AML-193 (cell line): ENCODE measurements at regions not wholly inside any gene's neighbourhood (a gene's known extent, or its start where the extent isn't known, plus 50 kb on each side); places are given as distances from the start of the nearest gene placed in this dataset.
"Not testable (repeated sequence)": the region's sequence is repeated elsewhere in the genome, so short reads cannot be mapped to it uniquely, and the experiment has no call there.

Experiments
- DNase-seq, 2 experiments: peaks; one replicate each; lab custom pipeline; 2025; lab: John Stamatoyannopoulos, UW

DNA sequence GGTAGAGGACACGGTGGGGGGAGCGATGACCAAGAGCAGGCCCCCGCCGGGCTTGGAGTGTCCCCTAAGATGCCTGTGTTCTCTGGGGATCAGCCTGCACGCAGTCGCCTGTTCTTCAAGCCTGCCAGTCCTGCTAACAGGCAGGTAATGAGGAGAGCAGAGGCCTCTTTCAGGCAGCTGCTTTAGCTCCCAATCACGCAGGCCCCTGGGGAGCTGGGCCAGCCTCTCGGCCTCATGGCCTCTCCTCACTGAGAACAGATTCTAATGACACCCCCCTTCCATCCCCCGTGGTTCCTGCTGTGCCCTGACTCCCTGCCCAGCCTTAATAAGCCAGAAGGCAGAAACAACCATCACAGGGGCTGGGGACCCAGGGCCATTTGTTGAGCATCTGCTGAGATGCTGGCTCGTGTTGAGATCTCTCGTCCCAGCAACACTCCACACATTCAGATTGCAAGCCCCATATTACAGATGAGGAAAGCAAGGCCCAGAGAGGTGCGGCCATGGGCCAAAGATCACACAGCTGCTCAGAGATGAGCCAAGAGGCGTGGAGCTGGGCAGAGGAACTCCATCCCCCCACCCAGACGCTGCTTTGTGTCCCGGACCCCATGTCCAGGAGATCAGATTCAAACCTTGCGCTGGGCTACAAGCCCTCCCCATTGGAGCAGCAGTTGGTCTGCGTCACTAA lies 71.6 kb upstream of the CASZ1 start:
- no peak for DNase-seq

- DNase-seq: no peak
Observed at GRCh38 chr1:10868599-10868965, 72.1 kb upstream of the CASZ1 start.

DNA sequence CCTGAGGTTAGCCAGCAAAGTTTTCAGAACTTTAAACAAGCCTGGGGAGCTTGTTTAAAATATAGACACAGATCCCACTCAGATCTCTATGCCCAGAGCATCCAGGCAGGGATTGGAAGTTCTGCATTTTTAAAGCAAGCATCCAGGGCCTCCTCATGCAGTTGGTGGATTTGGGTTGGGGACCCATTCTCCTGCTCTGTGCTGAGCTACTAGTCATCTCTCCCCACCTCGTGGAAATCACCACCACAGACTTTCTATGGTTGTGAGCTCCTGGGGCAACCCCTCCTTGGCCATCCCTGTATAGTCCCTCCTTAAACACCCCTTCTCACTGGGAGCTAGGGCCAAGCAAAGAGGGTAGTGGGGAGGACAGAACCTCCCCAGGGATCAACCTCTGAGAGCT lies 73.5 kb upstream of the CASZ1 start:
- DNase-seq: no peak

DNA sequence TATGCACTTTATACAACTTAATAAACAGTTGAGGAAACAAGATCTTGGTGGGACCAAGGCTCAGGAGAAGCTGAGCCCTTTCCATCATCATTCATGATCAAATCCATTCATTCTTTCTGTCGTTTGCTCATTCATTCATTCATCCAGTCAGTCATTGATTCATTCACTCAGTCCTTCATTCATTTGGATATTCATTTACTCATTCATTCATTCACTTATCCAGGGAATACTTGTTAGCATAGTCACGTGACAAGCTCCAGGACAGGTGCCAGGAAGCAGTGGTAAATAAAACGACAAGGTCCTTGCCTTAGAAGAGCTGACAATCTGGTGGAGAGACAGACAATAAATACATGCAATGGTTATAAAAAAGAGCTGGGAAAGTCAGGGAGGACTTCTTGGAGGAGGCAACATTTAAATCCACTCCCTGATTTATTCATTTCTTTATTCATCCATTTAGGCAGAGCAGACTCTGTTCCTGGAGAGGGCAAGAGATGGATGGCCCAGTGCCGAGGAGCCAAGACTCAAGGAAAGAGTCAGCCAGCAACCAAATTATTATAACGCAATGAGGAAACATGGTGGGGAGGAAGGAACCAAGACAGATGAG lies 74.1 kb upstream of the CASZ1 start:
- no peak for DNase-seq

DNA sequence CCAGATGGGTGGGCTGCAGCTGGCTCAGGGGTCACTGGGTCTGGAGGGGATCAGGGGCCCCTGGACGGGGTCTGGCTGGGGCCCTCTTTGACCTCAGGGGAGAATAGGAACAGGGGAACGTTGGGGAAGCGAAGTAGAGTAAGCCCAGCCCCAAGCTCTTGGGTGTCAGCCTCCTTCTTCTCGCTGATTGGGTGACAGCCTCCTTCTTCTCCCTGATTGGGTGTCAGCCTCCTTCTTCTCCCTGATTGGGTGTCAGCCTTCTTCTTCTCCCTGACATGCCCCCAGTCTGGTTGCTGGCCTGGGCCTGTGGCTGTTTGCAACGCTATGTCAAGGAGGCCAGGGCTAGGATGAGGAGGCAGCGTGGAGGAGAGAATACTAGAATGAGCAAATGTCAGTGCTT lies 76.7 kb upstream of the CASZ1 start:
- no peak for DNase-seq

GRCh38 chr1:10874351-10874750 lies 77.9 kb upstream of the CASZ1 start:
- DNase-seq: no peak

DNA sequence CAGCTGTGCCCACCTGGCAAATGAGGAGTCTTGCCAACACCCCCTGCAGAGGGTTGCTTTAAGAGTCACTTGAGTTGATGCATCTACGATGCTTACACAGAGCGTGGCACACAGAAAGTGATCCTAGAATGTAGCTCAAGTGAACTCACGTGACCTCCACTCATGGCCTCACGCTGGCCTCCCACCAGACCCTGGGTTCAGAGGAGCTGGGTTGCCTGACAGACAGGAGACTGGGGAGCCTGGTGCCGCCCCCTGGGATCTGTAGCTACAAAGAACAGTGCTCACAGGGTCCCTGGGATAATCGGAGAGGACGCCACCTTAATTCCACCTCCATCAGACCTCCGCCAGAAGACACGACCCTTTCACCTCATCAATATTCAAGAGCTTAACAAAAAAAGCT lies 81.4 kb upstream of the CASZ1 start:
- DNase-seq: no peak

DNA sequence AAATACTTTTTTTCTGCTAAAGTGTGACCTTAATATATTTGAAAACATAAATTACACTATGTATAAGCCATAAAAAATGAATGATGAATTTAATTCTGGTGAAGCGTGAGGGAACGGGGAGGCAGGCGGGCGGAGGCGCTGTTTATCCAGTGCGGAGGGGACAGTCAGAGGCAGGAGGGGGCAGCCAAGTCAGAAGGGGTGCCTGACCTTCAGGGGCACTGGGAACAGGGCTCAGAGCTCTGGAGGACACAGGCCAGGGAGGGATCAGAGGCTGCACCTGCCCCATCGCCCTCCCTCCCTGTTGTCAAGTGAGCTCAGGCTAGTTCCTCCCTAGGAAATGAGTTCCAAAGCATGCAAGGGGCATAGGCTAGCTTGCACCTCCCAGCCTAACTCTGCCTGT lies 82.0 kb upstream of the CASZ1 start:
- DNase-seq: no peak

GRCh38 chr1:10880063-10880462 lies 83.6 kb upstream of the CASZ1 start:
- no peak for DNase-seq

DNA sequence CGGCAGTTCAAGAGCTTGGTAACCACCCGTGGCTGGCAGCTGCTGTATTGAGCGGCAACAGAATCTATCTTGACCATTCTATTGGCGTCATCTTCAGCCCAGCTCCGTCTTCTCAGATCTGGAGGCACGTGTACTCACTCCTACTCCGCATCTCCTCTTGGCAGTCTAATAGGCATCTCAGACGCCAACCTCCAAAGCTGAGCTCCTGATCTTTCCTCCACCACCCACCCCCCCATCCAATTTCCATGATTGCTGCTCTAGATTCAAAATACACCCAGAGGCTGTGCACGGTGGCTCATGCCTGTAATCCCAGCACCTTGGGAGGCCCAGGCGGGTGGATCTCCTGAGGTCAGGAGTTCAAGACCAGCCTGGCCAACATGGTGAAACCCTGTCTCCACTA lies 84.6 kb upstream of the CASZ1 start:
- no peak for DNase-seq

GRCh38 chr1:10882069-10882468 lies 85.6 kb upstream of the CASZ1 start:
- no peak for DNase-seq

DNA sequence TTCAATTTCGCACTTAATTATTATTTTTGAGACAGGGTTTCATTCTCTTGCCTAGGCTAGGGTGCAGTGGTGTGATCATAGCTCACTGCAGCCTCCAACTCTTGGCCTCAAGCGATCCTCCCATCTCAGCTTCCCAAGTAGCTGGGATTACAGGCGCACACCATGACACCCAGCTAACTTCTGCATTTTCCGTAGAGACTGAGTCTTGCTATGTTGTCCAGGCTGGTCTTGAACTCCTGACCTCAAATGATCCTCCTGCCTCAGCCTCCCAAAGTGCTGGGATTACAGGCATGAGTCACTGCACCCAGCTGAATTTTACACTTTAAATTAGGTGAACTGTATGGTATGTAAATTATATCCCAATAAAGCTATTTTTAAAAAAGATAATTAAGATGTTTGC lies 90.6 kb upstream of the CASZ1 start:
- not testable (repeated sequence) for DNase-seq

GRCh38 chr1:10888291-10888690 lies 91.8 kb upstream of the CASZ1 start:
- DNase-seq: no peak

DNA sequence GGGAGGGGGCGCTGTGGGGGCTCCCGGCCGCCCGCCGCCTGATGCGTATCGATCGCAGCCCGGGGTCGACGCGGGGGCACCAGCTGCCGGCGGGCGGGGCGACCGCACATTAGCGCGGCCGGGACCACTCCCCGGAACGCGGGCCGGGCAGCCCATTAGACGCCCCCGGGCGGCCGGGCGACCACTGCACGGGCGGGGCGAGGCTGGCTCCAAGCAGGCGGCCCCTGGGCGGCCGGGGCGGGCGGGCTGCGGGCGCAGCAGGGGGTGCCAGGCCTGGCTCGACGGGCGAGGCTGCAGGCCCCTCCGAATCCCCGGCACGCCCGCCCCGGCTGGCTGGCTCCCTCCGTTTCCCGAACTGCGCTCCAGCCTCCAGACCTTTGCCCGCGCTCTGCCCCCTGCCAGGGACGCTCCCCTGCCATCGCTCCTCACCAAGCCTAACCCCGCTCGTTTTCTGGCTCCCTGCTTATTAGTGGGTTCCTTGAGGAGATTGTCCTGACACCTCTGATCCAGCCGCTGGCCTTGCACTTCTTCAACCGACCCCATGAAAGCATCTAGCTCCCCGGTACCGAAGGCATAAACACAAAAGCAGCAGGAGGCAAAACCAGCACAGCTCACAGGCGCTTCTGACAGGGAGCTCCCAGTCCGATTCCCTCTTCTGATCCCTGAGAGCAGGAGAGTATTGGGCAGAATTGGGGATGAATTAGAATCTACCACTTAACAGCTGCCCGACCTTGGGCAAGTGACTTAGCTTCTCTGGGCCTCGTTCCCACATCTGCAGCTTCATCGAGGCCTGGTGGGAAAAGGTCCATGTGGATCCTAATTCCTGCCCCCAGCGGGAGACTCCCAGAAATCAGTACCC lies 92.6 kb upstream of the CASZ1 start:
- DNase-seq: no peak

DNA sequence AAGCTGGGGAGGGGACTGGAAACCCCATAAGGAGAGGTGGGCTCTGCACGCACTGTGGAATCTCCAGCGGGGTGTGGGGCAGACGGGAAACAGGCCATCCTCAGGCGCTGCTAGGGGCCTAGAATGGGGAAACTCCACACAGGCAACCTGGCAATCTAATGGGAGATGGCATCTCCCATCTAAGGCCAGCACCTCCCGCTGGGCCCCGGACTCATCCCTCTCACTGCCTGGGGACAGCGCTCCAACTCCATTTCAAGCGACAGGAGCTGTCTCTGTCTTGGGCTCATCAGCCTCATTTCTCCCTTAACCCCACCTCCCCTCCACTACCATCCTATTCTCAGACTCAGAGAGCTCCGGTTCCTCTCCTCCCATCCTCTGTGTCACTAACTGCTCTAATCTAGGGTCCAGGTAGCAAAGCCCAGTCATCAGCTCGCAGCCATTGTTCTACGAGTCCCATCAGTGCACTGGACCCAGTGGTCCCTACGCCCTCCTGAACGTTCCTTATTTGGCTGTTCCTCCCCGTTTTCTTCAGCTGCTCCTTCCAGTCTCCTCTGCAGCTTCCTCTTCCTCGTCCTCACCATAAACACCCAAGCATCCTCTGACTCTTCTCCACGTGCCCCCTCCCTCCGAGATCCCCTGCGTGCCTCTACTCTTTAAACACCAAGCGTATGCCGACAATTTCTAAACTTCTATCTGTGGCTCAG lies 93.4 kb upstream of the CASZ1 start:
- no peak for DNase-seq

GRCh38 chr1:10890491-10891071 lies 94.1 kb upstream of the CASZ1 start:
- DNase-seq: no peak

GRCh38 chr1:10891091-10891490 lies 94.6 kb upstream of the CASZ1 start:
- no peak for DNase-seq

- no peak for DNase-seq
Observed at GRCh38 chr1:10892138-10893065, 96.0 kb upstream of the CASZ1 start.

DNA sequence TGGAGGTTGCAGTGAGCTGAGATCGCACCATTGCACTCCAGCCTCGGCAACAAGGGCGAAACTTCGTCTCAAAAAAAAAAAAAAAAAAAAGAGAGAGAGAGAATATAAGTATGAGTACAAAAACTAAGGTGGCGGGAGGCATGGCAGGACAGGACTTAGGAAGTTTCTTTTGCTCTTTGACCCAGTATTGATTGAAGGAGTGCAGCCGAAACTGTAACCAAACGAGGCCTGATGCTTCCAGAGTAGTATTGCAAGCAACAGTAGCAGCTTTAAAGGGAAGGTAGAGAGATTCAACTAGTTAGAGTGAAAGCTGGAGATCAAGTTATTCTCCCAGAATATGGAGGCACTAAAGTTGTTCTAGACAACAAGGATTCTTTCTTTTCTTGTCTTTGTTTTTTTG lies 99.2 kb upstream of the CASZ1 start:
- no peak for DNase-seq

DNA sequence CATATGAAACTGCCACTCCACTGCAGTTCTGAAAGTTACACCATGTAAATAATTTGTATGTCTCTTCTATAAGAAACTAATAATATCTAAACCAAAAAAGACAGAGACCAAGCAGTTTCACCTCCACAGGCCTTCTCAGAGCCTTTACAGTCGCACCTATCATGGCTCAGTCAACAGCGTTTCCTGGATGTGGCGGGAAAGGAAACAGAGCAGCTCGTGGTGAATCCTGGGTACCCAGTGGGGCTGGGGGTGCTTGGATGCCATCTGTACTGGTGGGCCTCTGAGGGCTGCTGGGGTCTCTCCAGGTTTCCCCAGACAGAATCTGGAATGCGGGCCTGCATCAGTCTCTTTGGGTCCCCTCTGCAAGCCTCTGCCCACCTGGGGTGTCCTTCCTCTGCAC lies 100.2 kb upstream of the CASZ1 start:
- no peak for DNase-seq

DNA sequence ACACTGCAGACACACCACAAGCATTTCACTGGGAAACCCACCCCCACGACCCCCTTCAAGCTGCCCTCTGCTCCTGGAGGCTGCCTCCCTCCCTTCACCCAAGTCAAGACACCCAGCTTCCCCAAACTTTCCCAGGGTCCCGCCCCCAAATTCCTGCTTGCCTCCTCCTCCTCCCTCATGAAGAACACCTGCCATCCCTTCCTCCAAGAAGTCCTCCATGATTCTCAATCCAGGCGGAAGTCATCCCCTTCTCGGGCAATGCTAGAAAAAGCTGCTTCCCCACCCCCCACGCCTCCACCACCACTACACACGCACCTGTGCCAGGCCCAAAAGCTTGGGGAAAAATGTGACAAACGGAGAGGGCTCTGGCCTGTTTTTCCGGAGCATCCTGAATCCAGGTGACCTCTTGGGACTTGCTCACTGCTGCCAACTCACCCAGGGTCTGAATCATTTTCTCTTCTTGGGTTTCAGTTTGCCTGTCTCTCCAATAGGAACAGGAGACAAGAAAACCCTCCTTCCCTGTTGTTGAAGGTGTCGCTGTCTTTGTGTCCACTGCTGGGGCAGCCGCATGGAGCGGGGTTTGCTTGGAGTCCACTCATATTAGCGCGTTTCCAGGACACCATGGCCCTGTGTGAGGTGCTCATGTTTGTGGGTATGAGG lies 101.0 kb upstream of the CASZ1 start:
- no peak for DNase-seq
